ENCODE measurements at regions not wholly inside any gene's neighbourhood (a gene's known extent, or its start where the extent isn't known, plus 50 kb on each side); places are given as distances from the start of the nearest gene placed in this dataset.

GRCh38 chr7:91634485-91635177, 245.9 kb downstream of the MTERF1 start:
- TF ChIP-seq CTCF (IDR thresholded peaks at IDR 0.05) (no peak), POLR2A (IDR thresholded peaks at IDR 0.05) (no peak)
